PFSK-1 (cell line): ENCODE measurements at regions not wholly inside any gene's neighbourhood (a gene's known extent, or its start where the extent isn't known, plus 50 kb on each side); places are given as distances from the start of the nearest gene placed in this dataset.

Experiments
- FOXP2 ChIP-seq: optimal IDR thresholded peaks from 2 replicates; pipeline ENCODE3; 2011; ENCODE audit warnings: borderline replicate concordance, control low read depth, inconsistent platforms; ENCODE audit not compliant: insufficient read depth; ENCODE audit errors: extremely low read length, extremely low read depth
- POLR2AphosphoS5 ChIP-seq: IDR thresholded peaks from 2 replicates; pipeline ENCODE4 v1.6.1; 2012; ENCODE audit warnings: low read depth, mild to moderate bottlenecking, control low read depth, low read length, moderate library complexity
- SIN3A ChIP-seq: IDR thresholded peaks from 2 replicates; pipeline ENCODE4 v1.6.1; 2012; ENCODE audit warnings: mild to moderate bottlenecking, low read length, moderate library complexity, borderline replicate concordance; ENCODE audit not compliant: insufficient read depth
- TAF1 ChIP-seq: IDR thresholded peaks from 2 replicates; pipeline ENCODE4 v1.6.1; 2012; ENCODE audit warnings: low read length, control low read depth, borderline replicate concordance; ENCODE audit not compliant: insufficient read depth
- TF ChIP-seq, protein P1 (sequence below), 2 experiments: IDR thresholded peaks; 2 replicates each; pipeline versions ENCODE4 v1.6.1 to v1.8.0; 2011 to 2012; ENCODE audit warnings: low read depth in 2 of 2, low read length in 2 of 2, control low read depth in 1 of 2, inconsistent platforms in 1 of 2, mild to moderate bottlenecking in 1 of 2, moderate library complexity in 1 of 2; ENCODE audit not compliant: insufficient read depth in 1 of 2

DNA sequence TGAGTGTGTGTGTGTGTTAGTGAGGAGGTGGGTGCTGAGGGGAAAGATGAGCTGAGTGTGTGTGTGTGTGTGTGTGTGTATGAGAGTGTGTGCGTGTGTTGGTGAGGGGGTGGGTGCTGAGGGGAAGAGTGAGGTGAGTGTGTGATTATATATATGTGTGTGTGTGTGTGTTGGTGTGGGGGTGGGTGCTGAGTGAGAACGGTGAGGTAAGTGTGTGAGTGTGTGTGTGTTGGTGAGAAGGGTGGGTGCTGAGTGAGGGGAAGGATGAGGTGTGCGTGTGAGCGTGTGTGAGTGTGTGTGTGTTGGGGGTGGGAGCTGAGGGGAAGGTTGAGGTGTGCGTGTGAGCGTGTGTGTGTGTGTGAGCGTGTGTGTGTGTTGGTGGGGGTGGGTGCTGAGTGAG is 322.0 kb upstream of the NT5C1B start:
- no peak for TF ChIP-seq SIN3A

DNA sequence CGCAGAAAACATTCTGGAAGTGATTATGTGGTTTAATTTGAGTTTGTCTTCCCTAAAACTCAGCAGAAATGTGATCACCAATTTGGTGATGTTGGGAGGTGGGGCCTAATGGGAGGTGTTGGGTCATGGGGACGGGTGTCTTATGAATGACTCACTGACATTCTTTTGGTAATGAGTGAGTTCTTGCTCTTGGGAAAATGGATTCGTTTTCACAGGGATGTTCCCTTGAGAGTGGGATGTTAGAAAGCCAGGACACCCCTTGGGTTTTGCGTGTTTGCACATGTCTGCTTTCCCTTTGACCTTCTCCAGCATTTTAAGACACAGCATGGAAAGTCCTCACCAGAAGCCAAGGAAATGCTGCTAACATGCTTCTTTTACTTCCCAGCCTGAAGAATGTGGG is 321.5 kb upstream of the NT5C1B start:
- TF ChIP-seq, protein P1, sequence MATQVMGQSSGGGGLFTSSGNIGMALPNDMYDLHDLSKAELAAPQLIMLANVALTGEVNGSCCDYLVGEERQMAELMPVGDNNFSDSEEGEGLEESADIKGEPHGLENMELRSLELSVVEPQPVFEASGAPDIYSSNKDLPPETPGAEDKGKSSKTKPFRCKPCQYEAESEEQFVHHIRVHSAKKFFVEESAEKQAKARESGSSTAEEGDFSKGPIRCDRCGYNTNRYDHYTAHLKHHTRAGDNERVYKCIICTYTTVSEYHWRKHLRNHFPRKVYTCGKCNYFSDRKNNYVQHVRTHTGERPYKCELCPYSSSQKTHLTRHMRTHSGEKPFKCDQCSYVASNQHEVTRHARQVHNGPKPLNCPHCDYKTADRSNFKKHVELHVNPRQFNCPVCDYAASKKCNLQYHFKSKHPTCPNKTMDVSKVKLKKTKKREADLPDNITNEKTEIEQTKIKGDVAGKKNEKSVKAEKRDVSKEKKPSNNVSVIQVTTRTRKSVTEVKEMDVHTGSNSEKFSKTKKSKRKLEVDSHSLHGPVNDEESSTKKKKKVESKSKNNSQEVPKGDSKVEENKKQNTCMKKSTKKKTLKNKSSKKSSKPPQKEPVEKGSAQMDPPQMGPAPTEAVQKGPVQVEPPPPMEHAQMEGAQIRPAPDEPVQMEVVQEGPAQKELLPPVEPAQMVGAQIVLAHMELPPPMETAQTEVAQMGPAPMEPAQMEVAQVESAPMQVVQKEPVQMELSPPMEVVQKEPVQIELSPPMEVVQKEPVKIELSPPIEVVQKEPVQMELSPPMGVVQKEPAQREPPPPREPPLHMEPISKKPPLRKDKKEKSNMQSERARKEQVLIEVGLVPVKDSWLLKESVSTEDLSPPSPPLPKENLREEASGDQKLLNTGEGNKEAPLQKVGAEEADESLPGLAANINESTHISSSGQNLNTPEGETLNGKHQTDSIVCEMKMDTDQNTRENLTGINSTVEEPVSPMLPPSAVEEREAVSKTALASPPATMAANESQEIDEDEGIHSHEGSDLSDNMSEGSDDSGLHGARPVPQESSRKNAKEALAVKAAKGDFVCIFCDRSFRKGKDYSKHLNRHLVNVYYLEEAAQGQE (IDR thresholded peaks at IDR 0.05; ENCODE audit: insufficient read depth in 1 of 2, low read depth in 2 of 2, low read length in 2 of 2), result no peak
- TF ChIP-seq POLR2AphosphoS5 (no peak), SIN3A (no peak), TAF1 (no peak), FOXP2 (no peak)

DNA sequence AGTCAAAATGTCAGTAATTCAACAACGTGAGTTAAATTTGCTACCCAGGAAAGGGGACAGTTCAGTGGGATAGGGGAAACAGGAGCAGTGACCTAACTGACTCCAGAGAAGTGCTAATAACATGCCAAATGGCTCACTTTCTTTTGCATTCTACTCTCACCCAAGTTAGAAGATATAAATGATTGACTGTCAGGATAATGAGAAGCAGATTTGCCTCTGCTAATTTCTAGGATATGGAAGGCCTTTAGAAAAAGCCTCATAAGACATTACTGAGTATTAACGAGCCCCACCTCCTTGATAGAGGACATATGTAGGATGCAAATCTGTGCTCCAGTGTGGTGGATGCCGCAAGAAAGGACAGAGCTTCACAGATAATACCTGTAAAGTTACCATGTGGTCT is 318.6 kb upstream of the NT5C1B start:
- no peak for TF ChIP-seq SIN3A
- TF ChIP-seq FOXP2, result no peak
- TF ChIP-seq, protein P1 (IDR thresholded peaks at IDR 0.05; ENCODE audit: insufficient read depth in 1 of 2, low read depth in 2 of 2, low read length in 2 of 2), result no peak
- no peak for TF ChIP-seq TAF1

DNA sequence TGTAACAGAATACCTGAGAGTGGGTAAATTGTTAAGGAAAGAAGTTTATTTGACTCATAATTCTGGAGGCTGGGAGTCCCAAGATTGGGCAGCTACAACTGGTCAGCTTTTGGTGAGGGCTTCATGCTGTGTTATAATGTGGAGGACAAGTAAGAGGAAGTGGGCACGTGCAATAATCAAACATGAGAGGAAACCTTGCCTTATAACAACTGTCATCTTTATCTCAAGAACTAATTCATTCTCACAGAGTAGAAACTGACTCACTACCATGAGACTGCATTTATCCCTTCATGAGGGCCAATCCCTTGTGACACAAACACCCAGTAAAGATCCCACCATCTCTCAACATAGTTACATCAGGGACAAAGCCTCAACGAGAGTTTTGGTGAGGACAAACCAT is 318.1 kb upstream of the NT5C1B start:
- TF ChIP-seq TAF1, result no peak

DNA sequence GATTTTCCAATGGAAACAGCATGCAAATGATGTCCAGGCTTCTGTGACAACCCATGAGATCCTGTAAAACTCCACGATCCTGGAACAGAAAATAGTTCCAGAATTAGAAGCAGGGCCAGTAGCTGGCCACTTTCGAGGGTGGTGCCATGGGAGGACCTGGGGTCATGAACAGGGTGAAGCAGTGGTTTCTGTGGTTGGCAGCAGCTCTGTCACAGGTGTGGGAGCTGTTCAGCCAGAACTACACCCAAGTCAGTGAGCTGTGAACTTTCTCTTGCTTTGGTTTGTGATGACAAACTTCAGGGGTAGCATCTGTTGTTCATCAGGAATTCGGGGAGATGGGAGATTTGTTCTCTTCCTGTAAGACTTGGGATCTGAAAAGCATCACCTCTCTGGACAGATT is 314.4 kb upstream of the NT5C1B start:
- TF ChIP-seq, protein P1 (IDR thresholded peaks at IDR 0.05; ENCODE audit: insufficient read depth in 1 of 2, low read depth in 2 of 2, low read length in 2 of 2), result no peak
- no peak for TF ChIP-seq TAF1
- TF ChIP-seq SIN3A, result no peak
- no peak for TF ChIP-seq POLR2AphosphoS5

DNA sequence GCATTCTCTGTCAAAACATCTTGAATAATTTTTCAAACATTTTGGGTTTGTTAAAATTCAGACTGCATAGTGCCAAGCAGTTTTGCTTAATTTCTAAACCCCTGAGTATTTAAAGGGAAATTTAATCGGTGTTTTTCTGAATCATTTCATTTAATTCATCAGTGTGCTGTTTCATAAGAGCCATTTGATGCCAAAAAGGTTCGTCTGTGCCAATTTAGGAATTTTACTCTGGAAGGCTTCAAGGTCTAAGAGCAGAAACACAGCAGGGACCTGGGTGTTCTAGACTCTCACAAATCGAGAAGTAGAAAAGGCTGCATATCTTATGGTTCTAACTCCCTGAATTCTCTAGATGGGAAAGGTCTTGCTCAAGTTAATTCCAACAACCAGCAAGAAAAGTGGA is 311.9 kb upstream of the NT5C1B start:
- no peak for TF ChIP-seq TAF1
- no peak for TF ChIP-seq POLR2AphosphoS5
- no peak for TF ChIP-seq SIN3A
- TF ChIP-seq, protein P1 (IDR thresholded peaks at IDR 0.05; ENCODE audit: insufficient read depth in 1 of 2, low read depth in 2 of 2, low read length in 2 of 2), result no peak
- TF ChIP-seq FOXP2, result no peak
